ENCODE measurements at regions not wholly inside any gene's neighbourhood (a gene's known extent, or its start where the extent isn't known, plus 50 kb on each side); places are given as distances from the start of the nearest gene placed in this dataset.

- peak in 2 of 11 donors; percentile 2 to 7 for DNase-seq (ENCODE audit: extremely low read depth in 1 of 11, low read depth in 9 of 11, low spot score in 4 of 11)
These were observed 129.8 kb downstream of the SATB1 start for GRCh38 chr3:18295171-18295920.

GRCh38 chr3:18290157-18290556 lies 135.0 kb downstream of the SATB1 start:
- DNase-seq (ENCODE audit: extremely low read depth in 1 of 11, low read depth in 9 of 11, low spot score in 4 of 11), result no peak

- DNase-seq (ENCODE audit: extremely low read depth in 1 of 11, low read depth in 9 of 11, low spot score in 4 of 11), result no peak
These were observed 136.9 kb downstream of the SATB1 start for GRCh38 chr3:18288243-18288642.

GRCh38 chr3:18284716-18285115 lies 140.4 kb downstream of the SATB1 start:
- no peak for DNase-seq (ENCODE audit: extremely low read depth in 1 of 11, low read depth in 9 of 11, low spot score in 4 of 11)

GRCh38 chr3:18283680-18284079 lies 141.5 kb downstream of the SATB1 start:
- no peak for DNase-seq (ENCODE audit: extremely low read depth in 1 of 11, low read depth in 9 of 11, low spot score in 4 of 11)

DNA sequence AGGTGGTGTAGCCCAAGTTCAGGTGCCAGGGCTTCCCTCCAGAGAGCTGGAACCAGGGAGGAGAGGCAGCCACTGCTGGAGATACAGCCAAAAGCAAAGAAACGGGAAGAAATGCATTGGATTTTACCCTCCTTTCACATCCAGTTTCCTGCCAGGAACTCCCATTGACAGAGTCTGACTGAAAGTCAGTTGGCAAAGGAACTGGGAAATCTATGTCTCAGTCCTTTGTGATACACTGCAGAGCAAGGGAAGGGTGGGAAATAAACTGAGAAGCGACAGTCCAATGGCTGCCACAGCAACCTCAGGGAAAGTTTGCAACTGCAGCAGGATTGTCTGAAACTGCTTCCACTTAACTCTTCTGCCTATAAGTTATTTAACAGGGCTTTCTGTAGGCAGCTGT lies 142.6 kb downstream of the SATB1 start:
- no peak for DNase-seq (ENCODE audit: extremely low read depth in 1 of 11, low read depth in 9 of 11, low spot score in 4 of 11)

GRCh38 chr3:18279226-18279737 lies 145.9 kb downstream of the SATB1 start:
- no peak for DNase-seq (ENCODE audit: extremely low read depth in 1 of 11, low read depth in 9 of 11, low spot score in 4 of 11)

GRCh38 chr3:18264853-18265252 lies 160.3 kb downstream of the SATB1 start:
- no peak for DNase-seq (ENCODE audit: extremely low read depth in 1 of 11, low read depth in 9 of 11, low spot score in 4 of 11)

DNA sequence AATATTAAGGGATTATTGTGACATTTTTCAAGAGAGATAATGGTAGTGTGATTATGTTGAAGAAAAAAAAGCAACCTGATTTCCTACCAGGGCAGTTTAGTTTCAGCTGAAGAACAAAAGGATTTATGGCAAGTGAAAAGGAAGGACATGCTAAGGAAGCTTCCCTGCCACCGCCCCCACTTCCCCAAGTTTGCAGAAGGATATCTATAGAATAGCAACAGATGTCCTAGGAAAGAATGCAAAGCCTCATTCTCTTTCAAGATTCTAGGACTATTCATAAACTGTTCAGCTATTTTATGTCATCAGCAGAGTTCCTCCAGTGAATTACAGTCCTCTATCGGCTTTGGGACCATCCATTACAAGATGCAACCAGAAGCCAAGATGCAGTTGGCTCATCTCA lies 160.8 kb downstream of the SATB1 start:
- DNase-seq (ENCODE audit: extremely low read depth in 1 of 11, low read depth in 9 of 11, low spot score in 4 of 11), result peak in 3 of 11 donors; percentile 4 to 18 (median 8)

DNA sequence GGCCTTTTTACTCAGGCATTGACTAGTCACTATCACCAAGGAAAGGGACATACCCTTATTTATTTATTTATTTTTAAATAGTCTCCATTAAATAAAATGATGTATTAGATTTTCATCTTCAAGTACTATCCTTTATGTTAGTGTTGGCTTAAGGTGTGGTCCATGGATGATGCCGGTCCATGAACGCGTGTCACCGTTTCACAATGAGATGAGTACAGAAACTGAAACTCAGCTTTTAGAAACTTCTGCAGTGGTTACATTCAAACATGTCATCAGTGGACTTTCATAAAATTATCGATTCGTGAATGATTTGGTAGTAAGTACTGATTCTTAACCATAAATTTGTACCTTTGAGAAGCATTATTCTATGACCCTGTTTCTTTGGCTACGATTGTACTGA lies 166.6 kb downstream of the SATB1 start:
- no peak for DNase-seq (ENCODE audit: extremely low read depth in 1 of 11, low read depth in 9 of 11, low spot score in 4 of 11)

DNA sequence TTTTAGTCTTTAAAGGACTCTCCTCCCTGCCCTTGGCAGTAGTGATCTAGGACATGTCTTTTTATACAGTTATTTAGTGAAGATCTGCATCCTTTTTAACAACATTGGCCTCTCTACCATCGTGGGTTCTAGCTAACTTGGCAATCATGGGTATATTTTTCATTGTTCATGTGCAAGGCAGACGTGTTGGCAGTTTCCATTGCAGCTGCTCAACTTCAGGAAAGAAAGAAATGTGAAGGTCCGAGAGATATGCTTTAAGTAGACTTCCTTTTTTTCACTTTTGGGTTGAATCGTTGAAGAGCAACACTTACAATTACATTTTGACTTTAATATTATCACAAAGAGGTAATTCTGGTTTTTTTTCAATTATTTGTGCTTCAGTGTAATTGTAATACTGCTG lies 172.6 kb downstream of the SATB1 start:
- no peak for DNase-seq (ENCODE audit: extremely low read depth in 1 of 11, low read depth in 9 of 11, low spot score in 4 of 11)

DNA sequence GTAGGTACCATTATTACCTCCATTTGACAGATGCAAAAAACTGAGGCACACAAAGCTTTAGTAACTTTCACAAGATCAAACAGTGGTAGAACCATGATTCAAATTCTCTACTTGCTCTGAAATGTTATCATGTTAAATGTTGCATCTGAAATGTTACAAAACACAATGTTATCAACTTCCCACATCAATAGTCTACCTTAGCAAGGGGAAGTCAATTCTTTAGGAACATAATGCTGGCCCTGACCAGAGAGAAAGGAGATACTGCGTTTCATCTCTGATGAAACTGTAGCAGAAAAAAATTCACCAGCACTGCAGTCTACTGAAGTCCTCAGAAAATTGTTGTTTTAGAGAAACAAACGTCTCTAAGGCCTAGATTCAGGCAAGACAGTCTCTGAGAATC lies 174.1 kb downstream of the SATB1 start:
- DNase-seq (ENCODE audit: extremely low read depth in 1 of 11, low read depth in 9 of 11, low spot score in 4 of 11), result no peak

DNA sequence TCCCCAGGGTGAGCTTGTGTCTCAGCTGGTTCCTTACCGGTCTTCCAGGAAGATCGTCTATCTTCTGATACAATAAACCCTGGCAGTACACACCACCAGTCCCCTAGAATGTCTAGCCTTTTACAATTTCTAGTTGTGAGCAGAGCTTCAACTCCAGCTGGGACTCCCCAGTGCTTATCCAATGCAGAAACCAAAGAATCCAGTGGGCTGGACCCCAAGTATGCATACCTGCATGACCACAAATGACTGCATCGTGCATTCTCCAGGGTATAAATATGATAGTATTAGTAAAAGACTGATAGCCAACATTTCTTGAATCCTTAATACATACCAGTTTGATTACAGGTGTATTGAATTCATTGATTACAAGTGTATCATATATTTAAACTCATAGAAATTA lies 176.0 kb downstream of the SATB1 start:
- no peak for DNase-seq (ENCODE audit: extremely low read depth in 1 of 11, low read depth in 9 of 11, low spot score in 4 of 11)

- DNase-seq (ENCODE audit: extremely low read depth in 1 of 11, low read depth in 9 of 11, low spot score in 4 of 11), result no peak
These were observed 177.3 kb downstream of the SATB1 start for GRCh38 chr3:18247776-18248310.

- DNase-seq (ENCODE audit: extremely low read depth in 1 of 11, low read depth in 9 of 11, low spot score in 4 of 11), result no peak
These were observed 177.9 kb downstream of the SATB1 start for GRCh38 chr3:18247139-18247695.

- no peak for DNase-seq (ENCODE audit: extremely low read depth in 1 of 11, low read depth in 9 of 11, low spot score in 4 of 11)
These were observed 178.6 kb downstream of the SATB1 start for GRCh38 chr3:18246336-18247060.

GRCh38 chr3:18245721-18246120 lies 179.4 kb downstream of the SATB1 start:
- no peak for DNase-seq (ENCODE audit: extremely low read depth in 1 of 11, low read depth in 9 of 11, low spot score in 4 of 11)

GRCh38 chr3:18241837-18242236 lies 183.3 kb downstream of the SATB1 start:
- DNase-seq (ENCODE audit: extremely low read depth in 1 of 11, low read depth in 9 of 11, low spot score in 4 of 11), result no peak

DNA sequence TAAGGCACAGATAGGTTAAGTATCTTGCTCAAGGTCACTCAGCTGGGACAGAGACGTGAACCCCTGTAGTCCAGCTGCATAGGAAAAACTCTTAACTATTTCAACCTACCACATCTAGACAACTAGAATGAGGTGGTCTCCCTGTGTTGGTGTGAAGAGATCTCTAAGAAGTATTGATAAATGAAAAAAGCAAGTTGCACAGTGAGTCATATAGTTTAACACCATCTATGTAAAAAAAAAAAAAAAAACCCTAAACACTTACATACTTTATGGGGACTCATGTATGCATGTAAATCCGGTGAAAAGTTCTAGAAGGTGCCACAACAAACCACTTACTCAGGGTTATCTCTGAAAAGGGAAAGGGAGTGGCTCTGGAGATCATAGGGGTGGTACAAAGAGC lies 185.5 kb downstream of the SATB1 start:
- no peak for DNase-seq (ENCODE audit: extremely low read depth in 1 of 11, low read depth in 9 of 11, low spot score in 4 of 11)

GRCh38 chr3:18238746-18239331 lies 186.3 kb downstream of the SATB1 start:
- no peak for DNase-seq (ENCODE audit: extremely low read depth in 1 of 11, low read depth in 9 of 11, low spot score in 4 of 11)
